ENCODE measurements at regions not wholly inside any gene's neighbourhood (a gene's known extent, or its start where the extent isn't known, plus 50 kb on each side); places are given as distances from the start of the nearest gene placed in this dataset.

DNA sequence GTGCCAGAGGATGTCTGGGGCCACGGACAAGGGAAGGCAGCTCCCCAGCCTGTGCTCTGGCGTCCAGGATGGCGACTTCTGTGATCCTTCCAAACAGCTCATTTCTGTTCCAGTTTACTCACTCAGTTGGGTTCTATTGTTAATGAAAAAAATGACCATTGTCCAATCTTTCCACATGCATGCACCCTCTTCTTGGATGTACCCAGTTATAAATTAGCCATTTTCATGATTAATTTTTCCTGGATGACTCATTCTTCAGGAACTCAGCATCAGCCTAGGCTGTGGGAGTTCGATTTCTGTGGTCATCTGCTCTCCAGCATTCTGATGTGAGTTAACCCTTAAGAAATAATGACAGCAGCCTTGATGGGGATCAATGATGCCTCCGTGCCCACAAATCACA lies 926.8 kb downstream of the BCL11B start:
- H3K9ac ChIP-seq (ENCODE audit: insufficient read depth in 1 of 2, low read length in 2 of 2) = no peak overlapping the region
- WGBS, 2 donors = 60 to 77% methylated on average over 5 of the region's 5 CpGs
- TF ChIP-seq, protein P1, sequence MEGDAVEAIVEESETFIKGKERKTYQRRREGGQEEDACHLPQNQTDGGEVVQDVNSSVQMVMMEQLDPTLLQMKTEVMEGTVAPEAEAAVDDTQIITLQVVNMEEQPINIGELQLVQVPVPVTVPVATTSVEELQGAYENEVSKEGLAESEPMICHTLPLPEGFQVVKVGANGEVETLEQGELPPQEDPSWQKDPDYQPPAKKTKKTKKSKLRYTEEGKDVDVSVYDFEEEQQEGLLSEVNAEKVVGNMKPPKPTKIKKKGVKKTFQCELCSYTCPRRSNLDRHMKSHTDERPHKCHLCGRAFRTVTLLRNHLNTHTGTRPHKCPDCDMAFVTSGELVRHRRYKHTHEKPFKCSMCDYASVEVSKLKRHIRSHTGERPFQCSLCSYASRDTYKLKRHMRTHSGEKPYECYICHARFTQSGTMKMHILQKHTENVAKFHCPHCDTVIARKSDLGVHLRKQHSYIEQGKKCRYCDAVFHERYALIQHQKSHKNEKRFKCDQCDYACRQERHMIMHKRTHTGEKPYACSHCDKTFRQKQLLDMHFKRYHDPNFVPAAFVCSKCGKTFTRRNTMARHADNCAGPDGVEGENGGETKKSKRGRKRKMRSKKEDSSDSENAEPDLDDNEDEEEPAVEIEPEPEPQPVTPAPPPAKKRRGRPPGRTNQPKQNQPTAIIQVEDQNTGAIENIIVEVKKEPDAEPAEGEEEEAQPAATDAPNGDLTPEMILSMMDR (IDR thresholded peaks at IDR 0.05; ENCODE audit: control extremely low read depth, extremely low read depth) = no peak

DNA sequence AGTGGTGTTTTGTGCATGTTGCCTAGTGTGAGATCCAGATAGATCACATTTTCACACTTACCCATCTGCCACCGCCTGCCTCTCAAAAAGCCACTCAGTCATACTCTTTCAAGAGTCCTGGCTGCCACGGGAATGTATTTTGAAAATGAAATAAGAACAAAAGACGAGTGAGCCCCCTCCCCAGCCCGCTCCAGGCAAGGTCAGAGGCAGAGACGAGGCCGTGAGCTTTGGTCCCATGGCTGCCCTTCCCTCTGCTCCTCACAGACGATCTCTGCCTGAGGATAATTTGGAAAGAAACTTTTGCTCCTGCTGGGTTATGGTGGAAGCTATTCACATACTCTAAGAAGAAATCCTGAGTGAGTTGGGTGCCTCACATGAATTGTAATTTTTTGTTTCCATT lies 924.3 kb downstream of the BCL11B start:
- WGBS, 2 donors = 65 to 82% methylated on average over 7 of the region's 7 CpGs
- H3K9ac ChIP-seq (ENCODE audit: insufficient read depth in 1 of 2, low read length in 2 of 2) = no peak overlapping the region
- H3K27me3 ChIP-seq (ENCODE audit: control insufficient read depth in 3 of 3, insufficient read depth in 3 of 3, low read length in 2 of 3) = no peaks in the 10 kb centered on the region
- no peaks in the 10 kb centered on the region for H3K36me3 ChIP-seq (ENCODE audit: control insufficient read depth in 4 of 4, insufficient read depth in 4 of 4, low read length in 4 of 4)
- no peaks in the 10 kb centered on the region for H3K4me1 ChIP-seq (ENCODE audit: control insufficient read depth in 5 of 5, insufficient read depth in 5 of 5, low read length in 5 of 5)
- H3K9me3 ChIP-seq (ENCODE audit: control insufficient read depth in 4 of 4, insufficient read depth in 3 of 4, low read length in 3 of 4) = no peaks in the 10 kb centered on the region
- no peak for ATAC-seq (ENCODE audit: insufficient read depth, low FRiP score)
- no peak overlapping the region for H3K4me3 ChIP-seq
- TF ChIP-seq, protein P1 (IDR thresholded peaks at IDR 0.05; ENCODE audit: control extremely low read depth, extremely low read depth) = no peak
- DNase-seq = no peak
- no peak overlapping the region for H3K27ac ChIP-seq (ENCODE audit: low read depth in 1 of 2, low read length in 1 of 2)

More for the DNA sequence above, 926.8 kb downstream of the BCL11B start:
- Histone ChIP-seq H3K36me3 (ENCODE audit: control insufficient read depth in 4 of 4, insufficient read depth in 4 of 4, low read length in 4 of 4) (no peaks in the 10 kb centered on the region), H3K27ac (ENCODE audit: low read depth in 1 of 2, low read length in 1 of 2) (no peak overlapping the region), H3K4me1 (ENCODE audit: control insufficient read depth in 5 of 5, insufficient read depth in 5 of 5, low read length in 5 of 5) (peaks cover 0 to 3% (median 0%) of the 10 kb centered on the region in 5 donors), H3K9me3 (ENCODE audit: control insufficient read depth in 4 of 4, insufficient read depth in 3 of 4, low read length in 3 of 4) (peaks cover 0 to 2% (median 0%) of the 10 kb centered on the region in 4 donors), H3K4me3 (no peak overlapping the region), H3K27me3 (ENCODE audit: control insufficient read depth in 3 of 3, insufficient read depth in 3 of 3, low read length in 2 of 3) (no peaks in the 10 kb centered on the region)
- no peak for DNase-seq
- no peak for ATAC-seq (ENCODE audit: insufficient read depth, low FRiP score)

DNA sequence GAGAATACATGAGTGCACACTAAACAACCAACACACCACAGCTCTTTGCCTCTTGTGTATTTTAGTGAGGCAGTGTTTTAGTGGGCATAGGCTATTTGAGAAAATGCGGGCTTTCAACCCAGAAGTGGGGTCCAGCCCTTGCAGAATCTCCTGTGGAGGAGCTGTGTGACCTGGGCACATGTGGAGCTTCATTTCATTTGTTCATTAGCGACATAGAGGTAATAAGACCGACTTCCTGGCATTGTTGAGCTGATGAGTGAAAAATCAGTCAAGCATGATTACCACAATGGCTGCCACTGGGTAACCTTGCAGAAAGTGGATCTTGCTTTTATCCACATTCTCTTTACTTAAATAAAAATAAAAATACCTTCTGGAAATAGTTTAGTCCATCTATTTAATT lies 923.5 kb downstream of the BCL11B start:
- no peak overlapping the region for H3K27ac ChIP-seq (ENCODE audit: low read depth in 1 of 2, low read length in 1 of 2)
- H3K4me1 ChIP-seq (ENCODE audit: control insufficient read depth in 5 of 5, insufficient read depth in 5 of 5, low read length in 5 of 5) = no peaks in the 10 kb centered on the region
- H3K4me3 ChIP-seq = no peak overlapping the region
- H3K9ac ChIP-seq (ENCODE audit: insufficient read depth in 1 of 2, low read length in 2 of 2) = no peak overlapping the region
- H3K9me3 ChIP-seq (ENCODE audit: control insufficient read depth in 4 of 4, insufficient read depth in 3 of 4, low read length in 3 of 4) = no peaks in the 10 kb centered on the region
- DNase-seq = no peak
- no peaks in the 10 kb centered on the region for H3K36me3 ChIP-seq (ENCODE audit: control insufficient read depth in 4 of 4, insufficient read depth in 4 of 4, low read length in 4 of 4)
- no peak for ATAC-seq (ENCODE audit: insufficient read depth, low FRiP score)
- 69 to 79% methylated on average over 3 of the region's 3 CpGs for WGBS, 2 donors
- H3K27me3 ChIP-seq (ENCODE audit: control insufficient read depth in 3 of 3, insufficient read depth in 3 of 3, low read length in 2 of 3) = peaks cover 0 to 3% (median 0%) of the 10 kb centered on the region in 3 donors
- TF ChIP-seq, protein P1 (IDR thresholded peaks at IDR 0.05; ENCODE audit: control extremely low read depth, extremely low read depth) = no peak

DNA sequence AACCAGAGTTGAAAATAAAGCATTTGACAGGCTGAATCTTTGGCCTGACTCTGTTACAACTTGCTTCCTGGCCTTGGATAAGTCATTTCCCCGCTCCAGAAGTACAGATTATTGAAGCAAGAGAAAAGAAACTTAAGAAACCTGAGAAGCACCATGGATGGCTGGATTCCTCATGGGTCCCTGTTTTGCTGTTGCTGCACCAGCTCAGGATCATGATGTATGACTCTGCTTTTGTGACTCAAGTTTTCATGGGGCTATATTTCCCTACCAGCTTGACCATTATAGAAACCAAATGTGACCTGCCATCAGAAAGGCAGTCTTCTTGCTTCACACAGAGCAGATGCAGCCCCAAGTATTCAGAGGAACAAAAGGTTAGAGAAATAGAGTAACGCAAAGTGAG lies 921.8 kb downstream of the BCL11B start:
- ATAC-seq (ENCODE audit: insufficient read depth, low FRiP score) (no peak), DNase-seq (no peak)
- TF ChIP-seq, protein P1 (IDR thresholded peaks at IDR 0.05; ENCODE audit: control extremely low read depth, extremely low read depth) = no peak
- Histone ChIP-seq H3K4me3 (no peak overlapping the region), H3K27me3 (ENCODE audit: control insufficient read depth in 3 of 3, insufficient read depth in 3 of 3, low read length in 2 of 3) (peaks cover 0 to 3% (median 0%) of the 10 kb centered on the region in 3 donors), H3K36me3 (ENCODE audit: control insufficient read depth in 4 of 4, insufficient read depth in 4 of 4, low read length in 4 of 4) (no peaks in the 10 kb centered on the region), H3K9me3 (ENCODE audit: control insufficient read depth in 4 of 4, insufficient read depth in 3 of 4, low read length in 3 of 4) (no peaks in the 10 kb centered on the region), H3K9ac (ENCODE audit: insufficient read depth in 1 of 2, low read length in 2 of 2) (no peak overlapping the region), H3K27ac (ENCODE audit: low read depth in 1 of 2, low read length in 1 of 2) (no peak overlapping the region), H3K4me1 (ENCODE audit: control insufficient read depth in 5 of 5, insufficient read depth in 5 of 5, low read length in 5 of 5) (no peaks in the 10 kb centered on the region)
- 94 to 95% methylated on average over 2 of the region's 2 CpGs for WGBS, 2 donors

Measured in lung (tissue), 11 donors.